Cardiac muscle cell (in vitro differentiated cells and primary cell): ENCODE measurements at regions not wholly inside any gene's neighbourhood (a gene's known extent, or its start where the extent isn't known, plus 50 kb on each side); places are given as distances from the start of the nearest gene placed in this dataset.
A peak's percentile ranks its signal among the peaks of the same experiment; 100 is the strongest.

Experiments used
- DNase-seq, 2 donors: peaks; one replicate each; pipeline versions ENCODE4 v3.0.0 to v3.0.0-alpha.2; 2010 to 2017; ENCODE audit warnings: low read depth in 1 of 2, low spot score in 1 of 2
- H3K27ac ChIP-seq: fragments of 200-600 bp; sonication (generic); 2 replicates; pipeline ENCODE4 v1.5.1; 2016
- H3K27me3 ChIP-seq: fragments of 200-600 bp; sonication (generic); 2 replicates; pipeline ENCODE4 v1.6.0; 2016; ENCODE audit warnings: control low read depth
- H3K36me3 ChIP-seq: fragments of 200-600 bp; sonication (generic); 2 replicates; pipeline ENCODE4 v1.5.1; 2016; ENCODE audit warnings: control low read depth
- H3K4me1 ChIP-seq: fragments of 200-600 bp; sonication (generic); 2 replicates; pipeline ENCODE4 v1.8.1; 2017; ENCODE audit warnings: low read depth, mild to moderate bottlenecking, mixed run types
- H3K4me3 ChIP-seq: fragments of 200-600 bp; sonication (generic); 2 replicates; pipeline ENCODE4 v1.5.1; 2016; ENCODE audit warnings: mild to moderate bottlenecking
- H3K9me3 ChIP-seq: fragments of 200-600 bp; sonication (generic); 2 replicates; pipeline ENCODE4 v1.5.1; 2017; ENCODE audit warnings: low read depth, mild to moderate bottlenecking, control low read depth
- TF ChIP-seq, protein P1 (sequence below): IDR thresholded peaks from 2 replicates; pipeline ENCODE4 v1.5.1; 2012; ENCODE audit warnings: low read depth, mild to moderate bottlenecking, low read length

DNA sequence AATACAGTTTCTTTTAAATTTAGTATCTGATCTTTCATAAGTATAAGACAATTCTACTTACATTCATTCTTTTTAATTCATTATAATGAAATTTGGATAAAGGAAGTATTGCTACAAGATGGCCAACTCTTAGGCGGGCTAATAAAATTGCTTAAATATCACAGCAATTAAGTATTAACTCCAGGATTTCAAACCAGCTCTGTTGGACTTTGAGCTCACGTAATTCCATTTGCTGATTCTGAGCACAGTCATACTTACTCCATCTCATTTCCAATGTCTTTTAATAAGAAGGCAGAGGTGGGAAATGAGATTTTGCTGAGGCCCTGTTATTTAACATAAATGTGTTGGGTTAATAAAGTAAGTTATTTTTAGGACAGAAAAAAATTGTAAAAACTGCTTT lies 748.1 kb downstream of the KCNA4 start:
- Histone ChIP-seq H3K27ac (no peak overlapping the region), H3K4me1 (no peaks in the 10 kb centered on the region), H3K4me3 (no peak overlapping the region), H3K27me3 (no peaks in the 10 kb centered on the region), H3K36me3 (no peaks in the 10 kb centered on the region), H3K9me3 (no peaks in the 10 kb centered on the region)
- DNase-seq: no peak
- TF ChIP-seq, protein P1, sequence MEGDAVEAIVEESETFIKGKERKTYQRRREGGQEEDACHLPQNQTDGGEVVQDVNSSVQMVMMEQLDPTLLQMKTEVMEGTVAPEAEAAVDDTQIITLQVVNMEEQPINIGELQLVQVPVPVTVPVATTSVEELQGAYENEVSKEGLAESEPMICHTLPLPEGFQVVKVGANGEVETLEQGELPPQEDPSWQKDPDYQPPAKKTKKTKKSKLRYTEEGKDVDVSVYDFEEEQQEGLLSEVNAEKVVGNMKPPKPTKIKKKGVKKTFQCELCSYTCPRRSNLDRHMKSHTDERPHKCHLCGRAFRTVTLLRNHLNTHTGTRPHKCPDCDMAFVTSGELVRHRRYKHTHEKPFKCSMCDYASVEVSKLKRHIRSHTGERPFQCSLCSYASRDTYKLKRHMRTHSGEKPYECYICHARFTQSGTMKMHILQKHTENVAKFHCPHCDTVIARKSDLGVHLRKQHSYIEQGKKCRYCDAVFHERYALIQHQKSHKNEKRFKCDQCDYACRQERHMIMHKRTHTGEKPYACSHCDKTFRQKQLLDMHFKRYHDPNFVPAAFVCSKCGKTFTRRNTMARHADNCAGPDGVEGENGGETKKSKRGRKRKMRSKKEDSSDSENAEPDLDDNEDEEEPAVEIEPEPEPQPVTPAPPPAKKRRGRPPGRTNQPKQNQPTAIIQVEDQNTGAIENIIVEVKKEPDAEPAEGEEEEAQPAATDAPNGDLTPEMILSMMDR: no peak

- no peak for DNase-seq
- TF ChIP-seq, protein P1: no peak
These were observed 751.0 kb downstream of the KCNA4 start for GRCh38 chr11:29265792-29266191.

GRCh38 chr11:29265381-29265780 lies 751.4 kb downstream of the KCNA4 start:
- Histone ChIP-seq H3K27ac (no peak overlapping the region), H3K27me3 (no peaks in the 10 kb centered on the region), H3K36me3 (no peaks in the 10 kb centered on the region), H3K4me3 (no peak overlapping the region), H3K9me3 (no peaks in the 10 kb centered on the region), H3K4me1 (no peaks in the 10 kb centered on the region)
- DNase-seq: no peak
- TF ChIP-seq, protein P1: no peak

More at GRCh38 chr11:29265792-29266191, 751.0 kb downstream of the KCNA4 start:
- H3K4me3 ChIP-seq: no peak overlapping the region
- no peak overlapping the region for H3K27ac ChIP-seq
- H3K4me1 ChIP-seq: no peaks in the 10 kb centered on the region
- H3K36me3 ChIP-seq: no peaks in the 10 kb centered on the region
- H3K9me3 ChIP-seq: no peaks in the 10 kb centered on the region
- no peaks in the 10 kb centered on the region for H3K27me3 ChIP-seq

GRCh38 chr11:29263971-29264682 lies 752.7 kb downstream of the KCNA4 start:
- peak in 1 of 2 donors; percentile 69 for DNase-seq
- no peaks in the 10 kb centered on the region for H3K27me3 ChIP-seq
- H3K4me1 ChIP-seq: no peaks in the 10 kb centered on the region
- H3K9me3 ChIP-seq: no peaks in the 10 kb centered on the region
- no peaks in the 10 kb centered on the region for H3K36me3 ChIP-seq
- H3K4me3 ChIP-seq: no peak overlapping the region
- TF ChIP-seq, protein P1: no peak
- no peak overlapping the region for H3K27ac ChIP-seq

GRCh38 chr11:29261831-29262230 lies 755.0 kb downstream of the KCNA4 start:
- TF ChIP-seq, protein P1: no peak
- H3K9me3 ChIP-seq: no peaks in the 10 kb centered on the region
- no peaks in the 10 kb centered on the region for H3K4me1 ChIP-seq
- H3K36me3 ChIP-seq: no peaks in the 10 kb centered on the region
- H3K27me3 ChIP-seq: no peaks in the 10 kb centered on the region
- H3K27ac ChIP-seq: no peak overlapping the region
- no peak for DNase-seq
- H3K4me3 ChIP-seq: no peak overlapping the region
